ENCODE measurements at regions not wholly inside any gene's neighbourhood (a gene's known extent, or its start where the extent isn't known, plus 50 kb on each side); places are given as distances from the start of the nearest gene placed in this dataset.

GRCh38 chrX:7545564-7545963 lies 297.4 kb upstream of the VCX start:
- H3K79me2 ChIP-seq (ENCODE audit: control insufficient read depth, insufficient read depth, low read length, unreplicated experiment) = no peaks in the 10 kb centered on the region
- no peaks in the 10 kb centered on the region for H3K4me1 ChIP-seq (ENCODE audit: control insufficient read depth, insufficient read depth, low read length, unreplicated experiment)
- H3K27ac ChIP-seq (ENCODE audit: low read depth, low read length) = no peak overlapping the region
- H2AFZ ChIP-seq (ENCODE audit: low read length, unreplicated experiment) = no peak overlapping the region
- H3K36me3 ChIP-seq (ENCODE audit: insufficient read depth, low read length) = no peaks in the 10 kb centered on the region
- no peaks in the 10 kb centered on the region for H3K27me3 ChIP-seq (ENCODE audit: insufficient read depth, low read length)
- H3K4me3 ChIP-seq (ENCODE audit: low read depth, low read length) = no peak overlapping the region

- H3K4me3 ChIP-seq (ENCODE audit: low read depth, low read length) = no peak overlapping the region
- H3K27me3 ChIP-seq (ENCODE audit: insufficient read depth, low read length) = no peaks in the 10 kb centered on the region
These were observed 300.2 kb upstream of the VCX start for GRCh38 chrX:7542587-7543380.

DNA sequence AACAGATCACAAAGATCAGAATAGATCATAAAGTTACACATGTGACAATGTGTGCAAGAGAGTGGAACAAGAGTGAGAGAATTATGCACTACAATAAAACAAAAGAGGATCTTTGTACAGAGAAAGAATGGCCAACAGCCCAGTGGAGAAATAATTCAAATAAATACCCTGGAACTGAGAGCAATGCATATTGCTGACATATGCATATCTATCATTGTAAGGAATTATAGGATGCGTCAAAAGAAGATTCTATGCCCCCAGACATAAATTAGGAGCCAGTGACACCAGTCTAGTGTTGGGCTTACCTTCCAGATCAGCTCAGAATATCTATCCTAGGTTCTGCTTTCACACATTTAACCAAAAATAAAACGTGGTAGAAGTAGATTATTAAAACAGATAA lies 320.1 kb upstream of the VCX start:
- no peak overlapping the region for H3K27ac ChIP-seq (ENCODE audit: low read depth, low read length)
- H3K27me3 ChIP-seq (ENCODE audit: insufficient read depth, low read length) = no peaks in the 10 kb centered on the region
- no peaks in the 10 kb centered on the region for H3K36me3 ChIP-seq (ENCODE audit: insufficient read depth, low read length)
- no peaks in the 10 kb centered on the region for H3K4me1 ChIP-seq (ENCODE audit: control insufficient read depth, insufficient read depth, low read length, unreplicated experiment)
- H2AFZ ChIP-seq (ENCODE audit: low read length, unreplicated experiment) = no peak overlapping the region
- H3K4me3 ChIP-seq (ENCODE audit: low read depth, low read length) = no peak overlapping the region
- no peaks in the 10 kb centered on the region for H3K79me2 ChIP-seq (ENCODE audit: control insufficient read depth, insufficient read depth, low read length, unreplicated experiment)

More at GRCh38 chrX:7542587-7543380, 300.2 kb upstream of the VCX start:
- Histone ChIP-seq H3K27ac (ENCODE audit: low read depth, low read length) (no peak overlapping the region), H3K79me2 (ENCODE audit: control insufficient read depth, insufficient read depth, low read length, unreplicated experiment) (no peaks in the 10 kb centered on the region), H2AFZ (ENCODE audit: low read length, unreplicated experiment) (no peak overlapping the region), H3K4me1 (ENCODE audit: control insufficient read depth, insufficient read depth, low read length, unreplicated experiment) (no peaks in the 10 kb centered on the region), H3K36me3 (ENCODE audit: insufficient read depth, low read length) (no peaks in the 10 kb centered on the region)

GRCh38 chrX:7515681-7516413 lies 327.1 kb upstream of the VCX start:
- Histone ChIP-seq H2AFZ (ENCODE audit: low read length, unreplicated experiment) (peak overlapping the region; percentile 25), H3K4me1 (ENCODE audit: control insufficient read depth, insufficient read depth, low read length, unreplicated experiment) (peaks cover 9% of the 10 kb centered on the region), H3K79me2 (ENCODE audit: control insufficient read depth, insufficient read depth, low read length, unreplicated experiment) (no peaks in the 10 kb centered on the region), H3K36me3 (ENCODE audit: insufficient read depth, low read length) (no peaks in the 10 kb centered on the region), H3K4me3 (ENCODE audit: low read depth, low read length) (no peak overlapping the region), H3K27ac (ENCODE audit: low read depth, low read length) (peak overlapping the region; percentile 100), H3K27me3 (ENCODE audit: insufficient read depth, low read length) (no peaks in the 10 kb centered on the region)

GRCh38 chrX:7514871-7515599 lies 327.9 kb upstream of the VCX start:
- H3K36me3 ChIP-seq (ENCODE audit: insufficient read depth, low read length) = no peaks in the 10 kb centered on the region
- H3K4me3 ChIP-seq (ENCODE audit: low read depth, low read length) = no peak overlapping the region
- H3K27ac ChIP-seq (ENCODE audit: low read depth, low read length) = peak overlapping the region; percentile 100
- no peaks in the 10 kb centered on the region for H3K27me3 ChIP-seq (ENCODE audit: insufficient read depth, low read length)
- H3K4me1 ChIP-seq (ENCODE audit: control insufficient read depth, insufficient read depth, low read length, unreplicated experiment) = peaks cover 9% of the 10 kb centered on the region
- H3K79me2 ChIP-seq (ENCODE audit: control insufficient read depth, insufficient read depth, low read length, unreplicated experiment) = no peaks in the 10 kb centered on the region
- H2AFZ ChIP-seq (ENCODE audit: low read length, unreplicated experiment) = no peak overlapping the region

GRCh38 chrX:7512845-7513244 lies 330.1 kb upstream of the VCX start:
- H3K79me2 ChIP-seq (ENCODE audit: control insufficient read depth, insufficient read depth, low read length, unreplicated experiment) = no peaks in the 10 kb centered on the region
- no peaks in the 10 kb centered on the region for H3K27me3 ChIP-seq (ENCODE audit: insufficient read depth, low read length)
- H3K27ac ChIP-seq (ENCODE audit: low read depth, low read length) = no peak overlapping the region
- H3K36me3 ChIP-seq (ENCODE audit: insufficient read depth, low read length) = no peaks in the 10 kb centered on the region
- peaks cover 9% of the 10 kb centered on the region for H3K4me1 ChIP-seq (ENCODE audit: control insufficient read depth, insufficient read depth, low read length, unreplicated experiment)
- no peak overlapping the region for H2AFZ ChIP-seq (ENCODE audit: low read length, unreplicated experiment)
- H3K4me3 ChIP-seq (ENCODE audit: low read depth, low read length) = no peak overlapping the region

GRCh38 chrX:7503251-7503650 lies 339.7 kb upstream of the VCX start:
- no peaks in the 10 kb centered on the region for H3K36me3 ChIP-seq (ENCODE audit: insufficient read depth, low read length)
- H3K4me3 ChIP-seq (ENCODE audit: low read depth, low read length) = no peak overlapping the region
- no peak overlapping the region for H2AFZ ChIP-seq (ENCODE audit: low read length, unreplicated experiment)
- H3K27ac ChIP-seq (ENCODE audit: low read depth, low read length) = no peak overlapping the region
- no peaks in the 10 kb centered on the region for H3K79me2 ChIP-seq (ENCODE audit: control insufficient read depth, insufficient read depth, low read length, unreplicated experiment)
- no peaks in the 10 kb centered on the region for H3K4me1 ChIP-seq (ENCODE audit: control insufficient read depth, insufficient read depth, low read length, unreplicated experiment)
- H3K27me3 ChIP-seq (ENCODE audit: insufficient read depth, low read length) = no peaks in the 10 kb centered on the region

DNA sequence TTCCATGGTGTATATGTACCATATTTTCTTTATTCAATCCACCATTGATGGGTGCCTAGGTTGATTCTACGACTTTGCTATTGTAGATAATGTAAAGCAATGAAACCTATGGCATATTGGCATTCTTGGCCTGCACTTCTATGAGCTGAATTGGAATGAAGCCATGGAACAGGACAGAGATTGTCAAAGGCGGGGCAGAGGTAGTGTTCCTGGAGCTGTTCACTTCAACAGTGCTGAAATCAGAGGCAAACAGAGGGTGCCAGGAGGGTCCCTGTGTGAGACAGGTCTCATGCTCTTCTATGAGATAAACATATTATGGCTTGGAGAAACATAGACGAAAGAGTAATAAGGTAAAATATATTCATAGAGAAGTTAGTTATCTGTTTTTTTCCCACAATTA lies 342.6 kb upstream of the VCX start:
- Histone ChIP-seq H3K27me3 (ENCODE audit: insufficient read depth, low read length) (no peaks in the 10 kb centered on the region), H2AFZ (ENCODE audit: low read length, unreplicated experiment) (no peak overlapping the region), H3K4me1 (ENCODE audit: control insufficient read depth, insufficient read depth, low read length, unreplicated experiment) (no peaks in the 10 kb centered on the region), H3K4me3 (ENCODE audit: low read depth, low read length) (no peak overlapping the region), H3K79me2 (ENCODE audit: control insufficient read depth, insufficient read depth, low read length, unreplicated experiment) (no peaks in the 10 kb centered on the region), H3K36me3 (ENCODE audit: insufficient read depth, low read length) (no peaks in the 10 kb centered on the region), H3K27ac (ENCODE audit: low read depth, low read length) (no peak overlapping the region)

DNA sequence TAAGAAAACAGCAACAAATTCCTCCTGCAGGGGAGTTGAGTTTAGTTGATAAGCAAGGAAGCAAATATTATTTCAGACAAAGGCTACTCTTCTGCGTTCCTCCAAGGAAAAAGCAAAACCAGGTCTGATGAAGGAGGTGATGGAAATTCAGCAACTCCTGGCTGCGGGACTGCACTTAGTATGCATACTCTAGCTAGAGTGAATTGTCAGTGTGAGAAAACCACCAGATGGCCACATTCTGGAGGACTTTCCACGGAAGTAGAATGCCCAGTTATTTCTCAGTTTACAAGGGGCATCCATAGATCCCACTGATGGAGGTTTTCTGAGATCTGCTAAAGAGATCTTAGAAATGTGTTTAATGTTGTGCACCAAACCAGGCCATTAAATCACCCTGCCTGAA lies 338.6 kb upstream of the PUDP start:
- no peak overlapping the region for H3K4me3 ChIP-seq (ENCODE audit: low read depth, low read length)
- H3K36me3 ChIP-seq (ENCODE audit: insufficient read depth, low read length) = no peaks in the 10 kb centered on the region
- no peak overlapping the region for H3K27ac ChIP-seq (ENCODE audit: low read depth, low read length)
- H3K4me1 ChIP-seq (ENCODE audit: control insufficient read depth, insufficient read depth, low read length, unreplicated experiment) = no peaks in the 10 kb centered on the region
- no peaks in the 10 kb centered on the region for H3K27me3 ChIP-seq (ENCODE audit: insufficient read depth, low read length)
- no peaks in the 10 kb centered on the region for H3K79me2 ChIP-seq (ENCODE audit: control insufficient read depth, insufficient read depth, low read length, unreplicated experiment)
- H2AFZ ChIP-seq (ENCODE audit: low read length, unreplicated experiment) = no peak overlapping the region

GRCh38 chrX:7485061-7485460 lies 337.1 kb upstream of the PUDP start:
- Histone ChIP-seq H3K27ac (ENCODE audit: low read depth, low read length) (no peak overlapping the region), H3K36me3 (ENCODE audit: insufficient read depth, low read length) (no peaks in the 10 kb centered on the region), H3K4me1 (ENCODE audit: control insufficient read depth, insufficient read depth, low read length, unreplicated experiment) (no peaks in the 10 kb centered on the region), H2AFZ (ENCODE audit: low read length, unreplicated experiment) (no peak overlapping the region), H3K27me3 (ENCODE audit: insufficient read depth, low read length) (no peaks in the 10 kb centered on the region), H3K4me3 (ENCODE audit: low read depth, low read length) (no peak overlapping the region), H3K79me2 (ENCODE audit: control insufficient read depth, insufficient read depth, low read length, unreplicated experiment) (no peaks in the 10 kb centered on the region)

Measured in ACC112 (cell line).